Upper lobe of left lung (tissue), 4 donors: ENCODE measurements at regions not wholly inside any gene's neighbourhood (a gene's known extent, or its start where the extent isn't known, plus 50 kb on each side); places are given as distances from the start of the nearest gene placed in this dataset.

ENCODE experiments used
- CTCF ChIP-seq, 6 experiments: fragments of 450-650 bp in 4 of 6; fragments of 200-600 bp in 2 of 6; sonication (generic) in 2 of 6; IDR thresholded peaks; one replicate each; pipeline ENCODE4 v1.5.1; 2016 to 2019; ENCODE audit warnings: antibody characterized with exemption in 6 of 6
- EP300 ChIP-seq, 4 donors: sonication (generic); formaldehyde crosslinking; IDR thresholded peaks; one replicate each; pipeline ENCODE4 v1.5.1; 2017; ENCODE audit warnings: antibody characterized with exemption in 4 of 4, control low read depth in 2 of 4
- POLR2A ChIP-seq, 4 donors: fragments of 450-650 bp; IDR thresholded peaks; one replicate each; pipeline ENCODE4 v1.5.1; 2016 to 2017; ENCODE audit warnings: antibody characterized with exemption in 4 of 4, mild to moderate bottlenecking in 2 of 4
- POLR2AphosphoS5 ChIP-seq, 2 donors: sonication (generic); formaldehyde crosslinking; IDR thresholded peaks; one replicate each; pipeline ENCODE4 v1.5.1; 2017; ENCODE audit warnings: antibody characterized with exemption in 2 of 2

- TF ChIP-seq CTCF (IDR thresholded peaks at IDR 0.05): no peak
- no peak for TF ChIP-seq EP300 (IDR thresholded peaks at IDR 0.05)
- no peak for TF ChIP-seq POLR2AphosphoS5 (IDR thresholded peaks at IDR 0.05)
- TF ChIP-seq POLR2A (IDR thresholded peaks at IDR 0.05): no peak
Measured at GRCh38 chr1:187283984-187284383, 455.2 kb downstream of the PLA2G4A start.
